Keratinocyte (primary cell): ENCODE measurements at regions not wholly inside any gene's neighbourhood (a gene's known extent, or its start where the extent isn't known, plus 50 kb on each side); places are given as distances from the start of the nearest gene placed in this dataset.

ENCODE experiments used
- DNase-seq: peaks from one replicate; pipeline ENCODE4 v3.0.0-alpha.2; 2011; ENCODE audit warnings: low read depth, missing footprints, low spot score
- FAIRE-seq: peaks from 2 replicates; lab custom pipeline; 2011; peaks lifted over from hg19 to GRCh38; lab: Jason Lieb, UNC
- H2AFZ ChIP-seq: 2 replicates; pipeline ENCODE4 v1.6.0; 2012; ENCODE audit warnings: low read length, control low read depth, inconsistent platforms; ENCODE audit not compliant: control insufficient read depth
- H3K27ac ChIP-seq: 2 replicates; pipeline ENCODE4 v1.5.1; 2011; ENCODE audit warnings: low read length; ENCODE audit not compliant: control insufficient read depth, insufficient read depth
- H3K27me3 ChIP-seq: 3 replicates; pipeline ENCODE4 v1.6.0; 2011; ENCODE audit warnings: low read length; ENCODE audit not compliant: control insufficient read depth, insufficient read depth; ENCODE audit errors: extremely low read depth
- H3K36me3 ChIP-seq, 2 experiments: 2 replicates in 1 of 2; 3 replicates in 1 of 2; pipeline ENCODE4 v1.5.1; 2011; ENCODE audit warnings: low read length in 2 of 2, mild to moderate bottlenecking in 1 of 2; ENCODE audit not compliant: control insufficient read depth in 2 of 2, insufficient read depth in 2 of 2; ENCODE audit errors: extremely low read depth in 1 of 2
- H3K4me1 ChIP-seq: 3 replicates; pipeline ENCODE4 v1.5.1; 2011; ENCODE audit warnings: low read length; ENCODE audit not compliant: control insufficient read depth, insufficient read depth; ENCODE audit errors: extremely low read depth
- H3K4me2 ChIP-seq: 3 replicates; pipeline ENCODE4 v1.6.0; 2011; ENCODE audit warnings: low read depth, low read length; ENCODE audit not compliant: control insufficient read depth, insufficient read depth; ENCODE audit errors: extremely low read depth
- H3K4me3 ChIP-seq, 3 experiments: fragments of 200-600 bp in 1 of 3; sonication (generic) in 1 of 3; 2 replicates in 2 of 3; 3 replicates in 1 of 3; pipeline ENCODE4 v1.5.1; 2011 to 2016; ENCODE audit warnings: low read length in 3 of 3, mild to moderate bottlenecking in 3 of 3, control low read depth in 2 of 3, inconsistent platforms in 1 of 3, low read depth in 1 of 3, mixed read lengths in 1 of 3, mixed run types in 1 of 3, moderate library complexity in 1 of 3; ENCODE audit not compliant: control insufficient read depth in 2 of 3, insufficient read depth in 2 of 3; ENCODE audit errors: extremely low read depth in 1 of 3
- H3K79me2 ChIP-seq: 2 replicates; pipeline ENCODE4 v1.6.0; 2012; ENCODE audit warnings: low read length; ENCODE audit not compliant: control insufficient read depth, insufficient read depth
- H3K9ac ChIP-seq: 3 replicates; pipeline ENCODE4 v1.6.0; 2011; ENCODE audit warnings: low read length; ENCODE audit not compliant: control insufficient read depth, insufficient read depth; ENCODE audit errors: extremely low read depth
- H3K9me1 ChIP-seq: 3 replicates; pipeline ENCODE4 v1.6.0; 2011; ENCODE audit warnings: low read length; ENCODE audit not compliant: control insufficient read depth, insufficient read depth; ENCODE audit errors: extremely low read depth
- H3K9me3 ChIP-seq: 2 replicates; pipeline ENCODE4 v1.5.1; 2012; ENCODE audit warnings: low read depth, low read length; ENCODE audit not compliant: control insufficient read depth
- H4K20me1 ChIP-seq: 3 replicates; pipeline ENCODE4 v1.6.0; 2011; ENCODE audit warnings: low read length; ENCODE audit not compliant: control insufficient read depth, insufficient read depth; ENCODE audit errors: extremely low read depth
- EZH2 ChIP-seq: IDR thresholded peaks from one replicate; pipeline ENCODE4 v1.6.1; 2012; ENCODE audit warnings: inconsistent platforms, mild to moderate bottlenecking, low read length, moderate library complexity
- dilution Hi-C: fragments of 300-500 bp; cut with MboI; formaldehyde crosslinking; loops from one replicate; pipeline ENCODE4 v1.7.0; 2020; ENCODE audit warnings: low sequenced_read_pairs; ENCODE audit not compliant: extremely low pct_ligation_motif_present
- TF ChIP-seq, protein P1 (sequence below), 3 experiments: IDR thresholded peaks in 1 of 3; conservative IDR thresholded peaks in 1 of 3; optimal IDR thresholded peaks in 1 of 3; 2 replicates in 2 of 3; 3 replicates in 1 of 3; pipeline versions ENCODE3 to v1.5.1; 2011; ENCODE audit warnings: low read length in 3 of 3, mild to moderate bottlenecking in 3 of 3, moderate library complexity in 2 of 3, control low read depth in 1 of 3, inconsistent platforms in 1 of 3; ENCODE audit not compliant: insufficient read depth in 2 of 3; ENCODE audit errors: extremely low read depth in 1 of 3

DNA sequence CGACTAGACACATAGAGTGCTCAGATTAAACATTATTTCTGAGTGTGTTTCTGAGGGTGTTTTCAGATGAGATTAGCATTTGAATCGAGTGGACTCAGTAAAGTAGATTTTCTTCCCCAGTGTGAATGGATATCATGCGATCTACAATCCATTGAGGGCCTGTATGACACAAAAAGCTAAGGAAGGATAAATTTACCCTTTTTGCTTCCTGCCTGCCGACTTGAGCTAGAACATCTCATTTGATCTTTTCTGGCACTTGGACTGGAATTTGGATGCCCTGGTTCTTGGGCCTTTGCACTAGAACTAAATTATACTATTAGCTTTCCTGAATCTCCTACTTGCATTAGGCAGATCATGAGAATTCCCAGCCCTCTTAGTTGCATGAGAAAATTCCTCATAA, 675.8 kb downstream of the DOK5 start:
- TF ChIP-seq, protein P1, sequence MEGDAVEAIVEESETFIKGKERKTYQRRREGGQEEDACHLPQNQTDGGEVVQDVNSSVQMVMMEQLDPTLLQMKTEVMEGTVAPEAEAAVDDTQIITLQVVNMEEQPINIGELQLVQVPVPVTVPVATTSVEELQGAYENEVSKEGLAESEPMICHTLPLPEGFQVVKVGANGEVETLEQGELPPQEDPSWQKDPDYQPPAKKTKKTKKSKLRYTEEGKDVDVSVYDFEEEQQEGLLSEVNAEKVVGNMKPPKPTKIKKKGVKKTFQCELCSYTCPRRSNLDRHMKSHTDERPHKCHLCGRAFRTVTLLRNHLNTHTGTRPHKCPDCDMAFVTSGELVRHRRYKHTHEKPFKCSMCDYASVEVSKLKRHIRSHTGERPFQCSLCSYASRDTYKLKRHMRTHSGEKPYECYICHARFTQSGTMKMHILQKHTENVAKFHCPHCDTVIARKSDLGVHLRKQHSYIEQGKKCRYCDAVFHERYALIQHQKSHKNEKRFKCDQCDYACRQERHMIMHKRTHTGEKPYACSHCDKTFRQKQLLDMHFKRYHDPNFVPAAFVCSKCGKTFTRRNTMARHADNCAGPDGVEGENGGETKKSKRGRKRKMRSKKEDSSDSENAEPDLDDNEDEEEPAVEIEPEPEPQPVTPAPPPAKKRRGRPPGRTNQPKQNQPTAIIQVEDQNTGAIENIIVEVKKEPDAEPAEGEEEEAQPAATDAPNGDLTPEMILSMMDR (optimal IDR thresholded peaks at IDR 0.05 in 1 of 3, IDR thresholded peaks at IDR 0.05 in 1 of 3, conservative IDR thresholded peaks at IDR 0.05 in 1 of 3; ENCODE audit: extremely low read depth in 1 of 3, insufficient read depth in 2 of 3, low read length in 3 of 3) = no peak
- no peak for TF ChIP-seq EZH2
- Histone ChIP-seq H3K4me1 (peaks cover 10% of the 10 kb centered on the region), H4K20me1 (no peaks in the 10 kb centered on the region), H3K4me3 (no peak overlapping the region), H3K79me2 (no peaks in the 10 kb centered on the region), H3K9me1 (no peaks in the 10 kb centered on the region), H3K9ac (no peak overlapping the region), H3K27me3 (no peaks in the 10 kb centered on the region), H2AFZ (no peak overlapping the region), H3K36me3 (no peaks in the 10 kb centered on the region), H3K9me3 (no peaks in the 10 kb centered on the region), H3K27ac (no peak overlapping the region), H3K4me2 (no peak overlapping the region)
- DNase-seq (no peak), FAIRE-seq (no peak)
- dilution Hi-C loops = no loop called here

DNA sequence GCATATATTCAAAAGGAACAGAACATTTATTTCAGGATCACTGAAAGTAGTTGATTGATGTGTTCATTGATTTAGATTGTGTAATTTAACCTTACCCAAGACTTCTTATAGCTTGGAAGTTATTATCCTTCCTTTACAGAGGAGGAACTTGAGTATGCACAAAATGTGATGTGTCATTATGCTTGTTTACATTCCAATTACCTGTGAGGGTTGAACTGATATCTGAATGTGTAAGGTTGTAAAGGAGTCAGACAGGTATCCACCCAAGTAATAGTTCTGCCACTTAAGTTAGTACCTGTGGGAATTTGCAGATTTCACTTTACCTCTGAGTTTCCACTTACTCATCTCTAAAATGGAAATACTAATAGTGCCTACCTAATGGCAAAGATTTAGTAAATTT, 668.2 kb downstream of the DOK5 start:
- Histone ChIP-seq H3K4me1 (no peaks in the 10 kb centered on the region), H3K4me3 (no peak overlapping the region), H3K9me3 (no peaks in the 10 kb centered on the region), H3K79me2 (no peaks in the 10 kb centered on the region), H3K27ac (no peak overlapping the region), H2AFZ (no peak overlapping the region), H3K9ac (no peak overlapping the region), H4K20me1 (no peaks in the 10 kb centered on the region), H3K4me2 (no peak overlapping the region), H3K27me3 (no peaks in the 10 kb centered on the region), H3K36me3 (no peaks in the 10 kb centered on the region), H3K9me1 (no peaks in the 10 kb centered on the region)
- dilution Hi-C loops = no loop called here
- DNase-seq = no peak
- TF ChIP-seq, protein P1 (optimal IDR thresholded peaks at IDR 0.05 in 1 of 3, IDR thresholded peaks at IDR 0.05 in 1 of 3, conservative IDR thresholded peaks at IDR 0.05 in 1 of 3; ENCODE audit: extremely low read depth in 1 of 3, insufficient read depth in 2 of 3, low read length in 3 of 3) = no peak
- no peak for TF ChIP-seq EZH2
- peak; percentile 29 for FAIRE-seq
